ENCODE measurements at regions not wholly inside any gene's neighbourhood (a gene's known extent, or its start where the extent isn't known, plus 50 kb on each side); places are given as distances from the start of the nearest gene placed in this dataset.

- H3K4me3 Mint-ChIP-seq = no peak overlapping the region
- H3K36me3 Mint-ChIP-seq (ENCODE audit: low read depth) = no peaks in the 10 kb centered on the region
- peaks cover 7% of the 10 kb centered on the region for H3K9me3 Mint-ChIP-seq
- TF ChIP-seq CTCF (conservative IDR thresholded peaks at IDR 0.05) = no peak
- DNase-seq (ENCODE audit: low read depth, low spot score) = no peak
- no peaks in the 10 kb centered on the region for H3K27me3 Mint-ChIP-seq (ENCODE audit: low read depth)
- H3K4me1 Mint-ChIP-seq = no peaks in the 10 kb centered on the region
- no peak overlapping the region for H3K27ac Mint-ChIP-seq (ENCODE audit: unreplicated experiment)
Observed at GRCh38 chr1:82472489-82473131, 671.9 kb downstream of the ADGRL2 start.

- H3K4me3 Mint-ChIP-seq = no peak overlapping the region
- H3K9me3 Mint-ChIP-seq = no peaks in the 10 kb centered on the region
- no peak overlapping the region for H3K27ac Mint-ChIP-seq (ENCODE audit: unreplicated experiment)
- no peaks in the 10 kb centered on the region for H3K36me3 Mint-ChIP-seq (ENCODE audit: low read depth)
- no peak for TF ChIP-seq CTCF (conservative IDR thresholded peaks at IDR 0.05)
- H3K4me1 Mint-ChIP-seq = peaks cover 14% of the 10 kb centered on the region
- no peaks in the 10 kb centered on the region for H3K27me3 Mint-ChIP-seq (ENCODE audit: low read depth)
- DNase-seq (ENCODE audit: low read depth, low spot score) = no peak
Observed at GRCh38 chr1:82466891-82467290, 666.2 kb downstream of the ADGRL2 start.

- Mint-ChIP-seq H3K27me3 (ENCODE audit: low read depth) (no peaks in the 10 kb centered on the region), H3K9me3 (no peaks in the 10 kb centered on the region), H3K4me3 (no peak overlapping the region), H3K36me3 (ENCODE audit: low read depth) (no peaks in the 10 kb centered on the region), H3K4me1 (peaks cover 14% of the 10 kb centered on the region), H3K27ac (ENCODE audit: unreplicated experiment) (no peak overlapping the region)
- DNase-seq (ENCODE audit: low read depth, low spot score) = no peak
- no peak for TF ChIP-seq CTCF (conservative IDR thresholded peaks at IDR 0.05)
Observed at GRCh38 chr1:82466416-82466815, 665.7 kb downstream of the ADGRL2 start.

GRCh38 chr1:82465024-82465423 is 664.3 kb downstream of the ADGRL2 start:
- no peak overlapping the region for H3K27ac Mint-ChIP-seq (ENCODE audit: unreplicated experiment)
- TF ChIP-seq CTCF (conservative IDR thresholded peaks at IDR 0.05) = no peak
- H3K36me3 Mint-ChIP-seq (ENCODE audit: low read depth) = no peaks in the 10 kb centered on the region
- H3K4me1 Mint-ChIP-seq = peaks cover 14% of the 10 kb centered on the region
- DNase-seq (ENCODE audit: low read depth, low spot score) = no peak
- H3K9me3 Mint-ChIP-seq = no peaks in the 10 kb centered on the region
- no peaks in the 10 kb centered on the region for H3K27me3 Mint-ChIP-seq (ENCODE audit: low read depth)
- no peak overlapping the region for H3K4me3 Mint-ChIP-seq

GRCh38 chr1:82464362-82465001 is 663.7 kb downstream of the ADGRL2 start:
- no peak for TF ChIP-seq CTCF (conservative IDR thresholded peaks at IDR 0.05)
- Mint-ChIP-seq H3K4me1 (peaks cover 14% of the 10 kb centered on the region), H3K36me3 (ENCODE audit: low read depth) (no peaks in the 10 kb centered on the region), H3K27me3 (ENCODE audit: low read depth) (no peaks in the 10 kb centered on the region), H3K4me3 (no peak overlapping the region), H3K9me3 (no peaks in the 10 kb centered on the region), H3K27ac (ENCODE audit: unreplicated experiment) (no peak overlapping the region)
- DNase-seq (ENCODE audit: low read depth, low spot score) = no peak
